HG03135 (cell line): ENCODE measurements at regions not wholly inside any gene's neighbourhood (a gene's known extent, or its start where the extent isn't known, plus 50 kb on each side); places are given as distances from the start of the nearest gene placed in this dataset.

Source experiments
- ATAC-seq: cut with Tn5 transposase; IDR thresholded peaks from one replicate; pipeline ENCODE4 v1.9.1; 2021; ENCODE audit warnings: mild to moderate bottlenecking, moderate library complexity; ENCODE audit not compliant: unreplicated experiment

DNA sequence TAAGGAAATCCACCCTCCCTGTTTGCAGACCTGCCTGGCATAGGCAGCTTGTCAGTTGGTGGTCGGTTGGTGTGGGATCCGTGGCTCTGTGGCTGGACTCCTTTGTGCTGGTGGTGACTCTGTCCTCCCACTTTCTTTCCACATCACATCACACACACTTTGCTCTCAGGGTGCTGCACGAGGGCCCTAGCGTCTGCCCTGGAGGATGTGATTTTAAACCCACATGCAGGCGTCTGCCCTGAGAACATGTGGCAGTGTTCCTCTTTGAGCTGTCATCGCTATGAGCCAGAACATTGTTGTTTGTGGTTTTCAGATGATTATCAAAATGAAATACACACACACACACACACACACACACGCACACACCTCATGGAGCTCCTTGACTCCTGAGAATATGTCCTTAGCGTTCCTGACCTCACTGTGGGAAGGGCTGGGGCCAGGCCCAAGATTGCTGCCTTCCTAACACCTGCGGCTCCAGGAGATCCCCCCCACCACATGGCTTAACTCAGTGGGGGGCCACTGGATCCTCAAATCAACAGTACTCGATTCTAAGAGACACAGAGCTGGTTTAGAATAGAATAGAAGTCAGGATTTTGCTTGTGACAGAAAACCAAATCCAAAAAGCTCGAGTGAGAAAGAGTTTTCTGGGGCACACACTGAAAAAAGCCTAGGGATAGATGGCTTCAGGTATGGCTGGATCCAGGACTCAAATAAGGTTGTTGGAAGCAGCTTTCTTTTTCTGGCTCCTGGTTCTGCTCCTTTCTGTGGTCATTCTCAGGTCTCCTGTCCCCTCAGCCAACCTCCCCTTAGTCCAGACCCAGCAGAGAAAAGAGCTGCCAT, 54.8 kb downstream of the RTP5 start:
- ATAC-seq: no peak

DNA sequence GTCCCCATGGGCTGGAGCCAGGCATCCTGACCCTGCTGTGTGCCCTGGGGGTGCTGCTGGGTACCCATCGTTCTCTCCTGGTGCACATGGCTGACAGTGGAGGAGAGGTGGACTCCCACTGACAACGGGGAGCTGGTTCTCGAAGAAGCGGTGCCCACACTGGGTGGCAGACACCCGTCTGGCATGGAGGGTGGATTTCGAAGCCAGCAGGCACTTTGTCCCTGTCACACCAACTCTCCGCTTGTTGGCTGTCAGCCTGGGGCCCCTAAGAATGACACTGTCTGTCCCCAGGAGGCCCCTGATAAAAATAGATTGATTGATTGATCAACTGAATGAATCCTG, 55.4 kb downstream of the RTP5 start:
- ATAC-seq: no peak

DNA sequence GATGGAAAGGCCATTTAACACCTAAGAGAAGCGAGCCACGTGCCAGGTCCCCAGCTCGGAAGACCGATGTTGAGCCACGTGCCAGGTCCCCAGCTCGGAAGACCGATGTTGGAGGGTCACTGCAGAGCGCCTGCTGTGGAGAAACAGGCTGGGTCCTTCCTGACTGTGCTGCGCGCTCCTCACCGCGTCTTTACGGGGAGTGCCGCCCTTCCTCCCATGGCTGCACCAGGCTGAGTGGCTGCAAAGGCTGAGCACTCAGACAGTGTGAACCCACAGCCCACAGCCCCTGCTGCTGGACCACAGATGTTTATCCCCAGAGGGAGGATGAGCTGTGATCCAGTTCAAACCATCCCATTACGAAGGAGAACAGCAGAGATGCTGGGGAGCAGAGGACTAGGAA, 55.7 kb downstream of the RTP5 start:
- no peak for ATAC-seq

DNA sequence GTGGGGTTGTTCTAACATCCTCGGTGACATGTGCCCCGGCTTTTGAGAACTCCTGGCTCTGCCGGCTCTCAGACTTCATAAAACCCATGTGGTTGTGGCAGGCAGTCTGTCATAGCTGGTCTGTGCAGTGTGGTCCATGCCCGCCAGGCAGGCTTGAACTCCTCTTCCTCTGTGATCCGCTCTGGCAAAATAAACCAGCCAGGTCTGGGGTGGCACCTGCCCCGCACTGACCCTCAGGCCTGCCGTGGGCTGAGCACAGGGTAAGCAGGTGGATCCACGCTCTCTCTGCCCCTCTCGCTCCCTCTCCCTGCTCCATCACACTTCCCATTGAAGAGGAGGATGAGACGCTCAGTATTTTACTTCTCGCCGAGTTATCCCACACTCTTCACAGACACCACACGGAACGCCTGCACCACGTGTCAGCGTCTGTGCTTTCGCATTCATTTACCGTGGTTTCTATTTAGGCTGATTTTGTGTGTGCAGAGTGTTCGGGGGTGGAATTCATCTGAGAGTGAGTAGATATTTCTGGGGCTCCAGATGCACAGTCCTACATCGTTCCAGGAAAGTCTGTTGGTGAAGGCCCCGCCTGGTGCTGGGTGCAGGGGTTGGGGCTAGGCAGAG, 56.4 kb downstream of the RTP5 start:
- no peak for ATAC-seq

DNA sequence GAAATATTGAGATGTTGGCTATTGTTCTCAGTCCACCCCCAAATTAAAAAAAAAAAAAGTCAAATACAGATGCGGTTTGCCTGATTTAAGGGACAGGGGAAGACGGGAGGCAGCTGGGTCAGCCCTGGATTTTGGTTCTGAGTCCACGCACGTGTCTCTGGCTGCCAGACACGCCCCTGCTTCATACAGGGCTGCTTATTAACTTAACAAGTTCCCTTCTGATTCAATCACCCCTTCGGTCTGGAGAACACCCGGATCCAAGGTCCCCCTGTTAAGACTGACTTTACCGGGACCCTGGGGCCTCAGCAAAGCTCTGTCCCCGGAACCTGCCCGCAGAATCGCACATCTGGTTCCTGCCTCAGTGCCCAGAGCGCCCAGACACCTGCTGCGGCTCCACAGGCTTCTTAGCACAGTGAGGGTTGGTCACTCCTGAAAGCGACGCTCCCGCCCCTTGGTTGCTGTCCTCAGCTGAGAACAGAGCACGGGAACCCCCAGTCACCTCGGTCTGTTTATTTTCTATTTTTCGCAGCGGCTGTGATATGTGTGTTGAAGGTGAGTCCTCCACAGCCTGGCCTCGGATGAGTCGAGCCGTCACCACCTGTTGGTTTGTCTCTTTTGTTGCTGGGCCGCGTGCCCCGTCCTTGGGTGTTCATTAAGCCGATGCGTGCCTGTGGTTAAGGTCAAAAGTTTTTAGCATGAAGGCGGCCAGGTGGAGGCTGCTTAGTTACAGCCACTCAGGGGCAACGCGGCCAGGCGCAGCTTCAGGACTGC, 57.2 kb downstream of the RTP5 start:
- no peak for ATAC-seq

DNA sequence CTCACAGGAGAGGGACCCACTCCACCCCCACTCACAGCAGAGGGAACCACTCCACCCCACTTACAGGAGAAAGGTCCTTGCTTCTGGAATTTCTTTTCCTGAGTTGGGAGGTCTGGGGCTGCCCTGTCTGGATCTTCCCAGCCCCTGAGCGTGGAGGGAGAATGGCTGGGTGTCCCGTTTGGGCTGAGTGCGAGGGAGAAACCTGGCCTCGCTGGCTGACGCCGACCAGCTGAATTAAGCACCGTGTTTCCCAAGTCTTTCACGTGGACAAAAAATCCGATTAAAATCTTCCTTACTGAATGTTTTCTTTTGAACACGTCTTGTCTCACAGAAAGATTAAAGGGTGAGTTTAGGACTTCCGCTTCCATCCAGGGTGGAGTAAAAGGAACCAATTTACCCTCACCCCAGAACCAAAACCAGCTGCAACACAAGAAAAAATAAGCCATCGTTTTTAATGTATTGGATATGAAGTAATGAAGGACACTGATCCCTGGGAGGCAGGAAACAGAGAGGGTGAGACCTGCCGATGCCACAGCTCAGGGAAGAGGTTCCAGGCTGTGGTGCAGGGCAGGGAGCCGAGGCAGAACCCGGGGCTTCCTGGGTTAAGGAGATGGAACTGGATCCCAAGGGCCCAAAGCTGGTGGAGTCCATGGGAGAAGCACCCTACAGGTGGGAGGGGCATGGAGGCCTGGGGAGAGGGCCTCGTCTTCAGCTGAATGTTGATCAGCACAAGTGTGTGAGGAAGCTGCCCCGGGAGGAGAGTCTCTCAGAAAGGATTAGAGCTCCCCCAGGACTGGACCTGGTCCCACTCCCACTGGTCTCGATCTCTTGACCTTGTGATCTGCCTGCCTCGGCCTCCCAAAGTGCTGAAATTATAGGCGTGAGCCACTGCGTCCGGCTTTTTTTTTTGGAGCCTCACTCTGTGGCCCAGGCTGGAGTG, 60.3 kb downstream of the RTP5 start:
- no peak for ATAC-seq

DNA sequence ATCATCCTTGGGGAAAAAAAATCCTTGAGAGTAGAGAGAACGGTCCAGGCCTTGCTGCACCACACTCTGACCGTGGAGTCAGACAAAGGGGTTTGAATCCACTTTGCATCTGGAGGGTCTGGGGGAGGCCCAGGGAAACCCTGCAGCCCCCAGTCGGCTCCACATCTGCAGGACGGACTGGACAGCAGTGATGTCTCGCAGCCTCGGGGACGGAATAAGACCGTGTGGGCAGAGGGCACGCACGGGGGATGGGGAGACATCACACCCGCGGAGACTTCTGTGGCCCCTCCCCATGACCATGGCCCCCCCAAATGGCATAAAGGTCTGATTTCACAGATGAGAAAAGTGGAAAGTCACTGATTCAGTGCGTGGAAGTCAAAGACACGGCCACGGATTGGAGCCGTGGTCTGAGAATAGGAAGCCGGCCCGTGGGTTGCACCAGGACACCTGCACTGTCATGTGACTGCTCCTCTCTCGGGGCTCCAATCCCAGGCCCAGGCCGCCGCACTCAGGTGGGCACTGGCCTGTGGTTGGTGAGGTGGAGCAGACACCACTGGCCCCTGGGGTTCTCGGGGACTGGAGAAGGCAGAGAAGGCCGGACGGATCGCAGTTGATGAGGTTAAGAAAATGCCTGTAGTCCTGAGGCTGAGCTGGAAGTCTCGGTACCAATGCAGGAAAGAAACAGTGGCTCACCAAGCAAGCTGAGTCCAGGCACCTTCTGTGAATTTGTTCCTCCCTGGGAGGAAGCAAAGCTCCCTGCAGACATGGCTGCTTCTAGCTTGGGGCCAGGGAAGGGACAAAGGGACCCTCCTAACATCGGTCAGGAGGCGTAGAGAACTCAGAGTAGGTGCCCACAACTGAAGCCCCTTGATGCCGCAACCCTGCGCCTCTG, 61.8 kb downstream of the RTP5 start:
- no peak for ATAC-seq

DNA sequence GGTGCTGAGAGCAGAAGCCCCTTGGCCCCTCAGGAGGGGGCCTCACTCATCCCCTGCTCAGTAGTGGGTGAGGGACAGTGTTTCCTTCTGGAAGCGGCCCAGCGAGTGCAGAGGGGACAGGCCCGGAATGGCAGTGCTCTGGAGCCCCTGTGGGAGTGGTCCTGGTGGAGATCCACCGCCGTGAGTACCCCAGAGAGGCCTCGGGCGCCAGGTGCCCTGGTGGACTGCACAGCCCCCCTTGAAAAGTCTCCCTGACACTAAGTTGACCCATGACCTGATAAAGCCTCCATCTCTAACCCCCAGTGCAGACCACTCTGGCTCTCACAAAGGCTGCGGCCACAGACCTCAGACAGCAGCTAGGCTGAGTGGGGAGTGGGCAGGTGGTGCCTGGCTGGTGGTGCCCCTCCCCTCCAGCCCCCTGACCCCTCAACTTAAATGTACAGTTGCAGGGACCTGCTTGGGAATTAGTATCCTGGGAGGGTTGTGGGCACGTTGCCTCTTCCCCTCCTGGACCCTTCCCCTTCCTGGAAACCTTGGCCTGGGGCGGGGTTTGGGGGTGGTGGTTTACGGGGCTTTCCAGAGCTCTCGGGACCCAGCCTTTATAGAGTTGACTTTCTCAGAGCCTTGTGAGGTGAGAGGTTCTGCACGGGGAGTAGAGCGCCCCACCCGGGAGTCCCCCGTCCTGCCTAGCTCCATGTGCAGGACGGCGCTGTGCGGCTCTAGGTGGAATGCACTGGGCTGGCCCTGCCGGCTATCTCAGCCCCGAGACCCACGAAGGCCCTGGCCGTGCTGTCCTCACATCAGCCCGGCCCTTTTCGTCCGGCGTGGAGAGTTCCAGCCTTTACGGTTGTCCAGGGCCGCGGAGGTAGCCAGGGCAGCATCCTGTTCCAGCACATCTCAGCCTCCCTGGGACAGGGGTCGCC, 62.7 kb downstream of the RTP5 start:
- no peak for ATAC-seq

DNA sequence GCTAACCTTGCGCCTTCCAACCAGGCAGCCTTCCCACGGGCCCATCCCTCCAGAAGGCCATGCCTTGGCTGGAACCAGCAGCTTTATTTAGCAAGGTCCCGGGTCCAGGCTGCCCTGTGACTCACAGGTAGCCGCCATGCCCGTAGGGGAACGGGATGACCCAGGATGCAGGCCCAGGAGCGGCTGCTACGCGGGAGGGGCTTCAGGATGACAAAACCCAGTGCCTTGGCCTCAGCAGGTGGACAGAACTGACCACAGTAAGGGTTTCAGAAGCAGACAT, 63.3 kb downstream of the RTP5 start:
- no peak for ATAC-seq

DNA sequence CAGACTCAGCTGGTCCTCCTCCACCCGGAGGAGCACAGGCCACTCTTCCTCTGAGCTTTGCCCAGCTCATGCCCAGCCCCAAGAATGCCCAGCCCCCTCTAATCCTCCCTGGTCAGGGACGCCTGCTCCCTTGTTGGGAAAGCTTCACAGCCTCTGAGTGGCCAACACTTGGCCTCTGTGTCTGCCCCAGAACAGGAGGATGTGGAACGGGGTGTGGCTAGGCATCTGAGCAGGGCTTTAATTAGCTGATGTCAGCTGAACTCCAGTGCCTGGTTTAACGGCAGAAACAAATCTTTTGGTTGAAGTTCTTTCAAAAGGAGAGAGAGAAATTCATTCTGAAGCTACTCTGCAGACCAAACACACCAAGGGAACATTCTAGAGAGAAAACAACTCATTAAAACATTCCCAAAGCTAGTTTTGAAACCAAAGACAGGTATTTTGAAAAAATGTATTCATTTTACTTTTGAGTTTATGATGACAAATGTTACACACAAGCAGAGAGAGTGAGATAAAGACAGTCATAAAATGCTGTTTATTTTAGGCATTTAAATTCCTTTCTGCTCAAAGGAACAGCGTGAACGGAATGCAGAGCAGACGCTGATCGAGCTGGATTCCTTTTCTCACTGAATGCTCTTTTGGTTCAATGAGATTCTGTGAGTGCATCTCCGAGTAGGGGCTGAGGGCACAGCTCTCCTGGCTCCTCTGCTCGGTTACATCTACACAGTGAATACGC, 63.8 kb downstream of the RTP5 start:
- no peak for ATAC-seq

DNA sequence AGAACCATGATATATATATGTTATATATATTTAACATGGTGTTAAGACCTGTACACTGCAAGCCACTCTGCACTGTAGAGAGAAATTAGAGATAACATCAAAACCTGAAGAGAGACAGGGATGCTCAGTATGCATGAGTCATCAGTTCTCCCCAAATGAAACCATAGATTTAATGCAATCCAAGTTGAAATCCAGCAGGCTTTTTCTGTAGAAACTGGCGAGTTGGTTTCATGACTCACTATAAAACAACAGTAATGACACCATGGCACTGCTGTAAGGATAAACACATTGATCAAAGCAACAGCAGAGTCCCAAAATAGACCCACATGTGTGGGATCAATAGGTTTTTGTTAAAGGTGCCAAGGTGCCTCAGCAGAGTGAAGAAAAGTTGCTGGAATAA, 65.8 kb downstream of the RTP5 start:
- ATAC-seq: no peak

DNA sequence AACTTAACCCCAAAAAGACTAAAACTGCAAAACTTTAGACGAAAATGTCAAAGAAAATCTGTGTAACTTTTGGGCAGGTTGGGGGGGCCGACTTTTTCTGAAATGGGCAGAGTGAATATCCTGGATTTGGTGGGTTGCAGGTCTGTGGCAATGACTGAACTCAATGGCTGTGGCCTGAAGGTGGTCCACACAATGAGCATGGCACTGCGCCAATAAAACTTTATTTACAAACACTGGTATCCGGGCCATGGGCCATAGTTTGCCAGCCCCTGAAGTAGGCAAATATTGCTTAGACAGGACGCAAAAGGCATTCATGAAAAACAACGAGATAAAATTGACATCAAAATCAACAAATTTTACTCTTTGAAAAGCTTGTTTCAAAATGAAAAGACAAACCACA, 66.2 kb downstream of the RTP5 start:
- ATAC-seq: no peak

DNA sequence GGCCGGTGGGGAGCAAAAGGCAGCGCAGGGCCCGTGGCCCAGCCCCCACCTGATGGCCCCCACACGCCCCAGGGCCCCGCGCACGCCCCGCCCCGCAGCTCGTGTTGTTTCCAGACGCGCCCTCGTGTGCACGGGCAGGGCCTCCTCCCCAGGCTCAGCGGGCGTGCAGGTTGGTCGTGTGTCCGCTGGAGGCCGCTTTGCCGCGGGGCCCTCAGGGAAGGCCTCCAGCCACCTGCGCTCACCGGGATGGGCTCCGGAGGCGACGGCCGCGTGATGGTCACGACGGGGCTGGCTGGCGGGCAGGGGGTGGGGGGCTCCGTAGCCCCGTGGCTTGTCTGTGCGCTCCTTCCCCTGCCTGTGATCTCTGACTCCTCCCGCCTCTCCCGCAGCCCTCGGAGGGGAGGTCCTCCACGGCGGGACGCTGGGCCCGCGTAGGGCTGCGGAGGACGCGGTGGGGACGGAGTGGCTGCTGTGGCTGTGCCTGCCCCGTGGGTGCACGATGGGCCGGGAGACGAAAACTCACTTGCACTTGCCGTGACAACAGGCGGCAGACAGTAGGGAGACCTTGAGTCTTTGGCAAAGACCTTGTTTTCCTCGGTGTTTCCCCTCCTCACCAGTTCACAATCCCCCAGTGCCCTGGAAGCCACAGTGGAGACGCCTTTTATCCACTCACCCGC, 67.1 kb downstream of the RTP5 start:
- ATAC-seq: no peak

DNA sequence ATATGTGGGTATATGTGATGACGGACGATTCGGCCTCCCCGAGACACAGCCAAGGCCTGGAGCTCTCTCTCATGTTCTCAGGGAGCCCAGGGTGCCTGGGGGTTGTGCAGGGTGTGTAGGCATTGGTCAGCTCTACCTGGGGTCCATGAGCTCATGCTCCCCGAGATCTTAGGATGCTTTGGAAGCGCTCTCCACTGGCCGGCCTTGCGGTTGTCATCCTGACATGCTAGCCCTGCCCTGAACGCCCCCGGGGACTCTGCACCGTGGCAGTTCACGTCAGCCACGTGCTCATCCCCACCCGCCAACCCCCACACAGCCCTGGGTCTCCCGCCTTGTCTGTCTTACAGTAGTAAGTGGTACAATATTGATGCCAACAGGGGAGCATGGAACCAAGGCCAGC, 67.8 kb downstream of the RTP5 start:
- no peak for ATAC-seq

DNA sequence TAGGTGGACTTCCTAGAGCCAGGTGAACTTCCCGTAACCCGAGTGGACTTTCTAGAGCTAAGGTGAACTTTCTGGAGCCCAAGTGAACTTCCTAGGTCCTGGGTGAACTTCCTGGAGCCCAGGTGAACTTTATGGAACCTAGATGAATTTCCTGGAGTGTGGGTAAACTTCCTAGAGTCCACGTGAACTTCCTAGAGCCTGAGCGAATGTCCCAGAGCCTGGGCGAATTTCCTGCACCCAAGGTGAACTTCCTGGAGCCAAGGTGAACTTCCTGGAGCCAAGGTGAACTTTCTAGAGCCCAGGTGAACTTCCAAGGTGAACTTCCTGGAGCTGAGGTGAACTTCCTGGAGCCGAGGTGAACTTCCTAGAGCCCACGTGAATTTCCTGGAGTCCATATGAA, 70.0 kb downstream of the RTP5 start:
- ATAC-seq: no peak

DNA sequence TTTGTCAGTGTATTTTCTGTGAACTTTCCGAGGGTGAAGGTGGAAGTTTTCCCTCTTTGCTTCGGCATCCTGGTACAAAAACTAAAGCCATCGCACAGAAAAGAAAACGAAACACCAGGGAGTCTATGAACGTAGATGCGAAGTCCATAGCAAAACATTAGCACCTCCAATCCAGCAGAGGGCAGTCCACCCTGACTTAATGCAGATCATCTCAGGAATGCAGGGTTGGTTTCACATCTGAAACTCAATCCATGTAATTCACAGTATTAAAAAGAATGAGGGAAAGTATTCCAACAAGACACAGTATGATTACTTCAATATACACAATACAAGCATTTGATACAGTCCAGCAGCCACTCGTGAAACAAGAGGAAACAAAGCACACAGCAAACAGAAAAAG, 70.8 kb downstream of the RTP5 start:
- no peak for ATAC-seq

DNA sequence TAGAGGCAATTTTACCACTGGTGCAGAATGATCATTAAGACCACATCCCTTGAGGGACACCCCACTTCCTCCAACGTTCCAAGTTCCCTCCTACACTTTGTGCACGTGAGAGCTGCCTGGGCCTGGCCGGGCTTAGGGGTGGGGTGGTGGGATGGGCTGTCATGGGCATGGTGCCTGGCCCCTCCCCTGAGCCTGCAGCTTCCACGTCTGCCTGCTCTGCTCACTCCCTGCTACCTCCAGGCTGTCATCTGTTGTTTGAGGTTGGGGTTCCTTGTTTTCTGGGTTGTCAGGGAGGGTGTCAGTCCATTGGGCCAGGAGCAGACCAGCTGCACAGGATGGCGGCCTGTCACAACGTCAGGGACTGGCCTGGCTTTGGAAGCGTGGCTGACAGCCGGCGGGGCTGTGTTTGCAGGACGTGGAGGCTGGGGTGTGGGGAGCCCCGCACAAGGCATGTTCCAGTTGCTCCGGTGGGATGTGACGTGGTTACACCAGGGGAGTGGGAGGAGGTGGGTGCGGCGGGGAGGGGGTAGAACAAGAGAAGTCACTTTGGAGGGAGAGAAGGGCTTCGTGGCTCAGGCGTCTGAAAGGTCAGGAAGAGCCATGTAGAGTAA, 72.3 kb downstream of the RTP5 start:
- no peak for ATAC-seq
